ENCODE measurements at regions not wholly inside any gene's neighbourhood (a gene's known extent, or its start where the extent isn't known, plus 50 kb on each side); places are given as distances from the start of the nearest gene placed in this dataset.

GRCh38 chr7:85310301-85310700, 123.4 kb upstream of the SEMA3D start:
- TF ChIP-seq CTCF (IDR thresholded peaks at IDR 0.05) (no peak), POLR2A (IDR thresholded peaks at IDR 0.05) (no peak)

All from esophagus squamous epithelium (tissue), 4 donors.